GM21619 (cell line): ENCODE measurements at regions not wholly inside any gene's neighbourhood (a gene's known extent, or its start where the extent isn't known, plus 50 kb on each side); places are given as distances from the start of the nearest gene placed in this dataset.

Experiments used
- ATAC-seq: cut with Tn5 transposase; IDR thresholded peaks from one replicate; pipeline ENCODE4 v1.9.1; 2021; ENCODE audit not compliant: unreplicated experiment

GRCh38 chr10:111784946-111785465 lies 398.6 kb downstream of the GPAM start:
- no peak for ATAC-seq

- ATAC-seq = no peak
Measured at GRCh38 chr10:111785921-111786320, 397.6 kb downstream of the GPAM start.

GRCh38 chr10:111789821-111790220 lies 393.7 kb downstream of the GPAM start:
- no peak for ATAC-seq

GRCh38 chr10:111801841-111802240 lies 381.7 kb downstream of the GPAM start:
- no peak for ATAC-seq

- ATAC-seq = no peak
Measured at GRCh38 chr10:111804781-111805180, 378.8 kb downstream of the GPAM start.

- ATAC-seq = no peak
Measured at GRCh38 chr10:111811517-111811916, 372.0 kb downstream of the GPAM start.

GRCh38 chr10:111820471-111820870 lies 363.1 kb downstream of the GPAM start:
- ATAC-seq = no peak

- ATAC-seq = no peak
Measured at GRCh38 chr10:111821871-111822270, 361.7 kb downstream of the GPAM start.

GRCh38 chr10:111822661-111823060 lies 360.9 kb downstream of the GPAM start:
- ATAC-seq = no peak

GRCh38 chr10:111824128-111824527 lies 359.4 kb downstream of the GPAM start:
- ATAC-seq = no peak

GRCh38 chr10:111830359-111830758 lies 353.2 kb downstream of the GPAM start:
- no peak for ATAC-seq

GRCh38 chr10:111831058-111831457 lies 352.5 kb downstream of the GPAM start:
- no peak for ATAC-seq

- no peak for ATAC-seq
Measured at GRCh38 chr10:111833251-111833650, 350.3 kb downstream of the GPAM start.

GRCh38 chr10:111835574-111835973 lies 348.0 kb downstream of the GPAM start:
- ATAC-seq = no peak

- no peak for ATAC-seq
Measured at GRCh38 chr10:111836064-111836463, 347.5 kb downstream of the GPAM start.

- no peak for ATAC-seq
Measured at GRCh38 chr10:111836571-111836970, 347.0 kb downstream of the GPAM start.

- no peak for ATAC-seq
Measured at GRCh38 chr10:111837086-111837485, 346.5 kb downstream of the GPAM start.

- ATAC-seq = no peak
Measured at GRCh38 chr10:111837985-111838384, 345.6 kb downstream of the GPAM start.

GRCh38 chr10:111840546-111840945 lies 343.0 kb downstream of the GPAM start:
- ATAC-seq = no peak

- no peak for ATAC-seq
Measured at GRCh38 chr10:111852801-111853200, 330.8 kb downstream of the GPAM start.

GRCh38 chr10:111856631-111857030 lies 326.9 kb downstream of the GPAM start:
- ATAC-seq = no peak

- ATAC-seq = no peak
Measured at GRCh38 chr10:111865550-111865949, 318.0 kb downstream of the GPAM start.

GRCh38 chr10:111871458-111871857 lies 312.1 kb downstream of the GPAM start:
- no peak for ATAC-seq

GRCh38 chr10:111872591-111872990 lies 311.0 kb downstream of the GPAM start:
- peak; percentile 69 for ATAC-seq
